ENCODE measurements at regions not wholly inside any gene's neighbourhood (a gene's known extent, or its start where the extent isn't known, plus 50 kb on each side); places are given as distances from the start of the nearest gene placed in this dataset.

DNA sequence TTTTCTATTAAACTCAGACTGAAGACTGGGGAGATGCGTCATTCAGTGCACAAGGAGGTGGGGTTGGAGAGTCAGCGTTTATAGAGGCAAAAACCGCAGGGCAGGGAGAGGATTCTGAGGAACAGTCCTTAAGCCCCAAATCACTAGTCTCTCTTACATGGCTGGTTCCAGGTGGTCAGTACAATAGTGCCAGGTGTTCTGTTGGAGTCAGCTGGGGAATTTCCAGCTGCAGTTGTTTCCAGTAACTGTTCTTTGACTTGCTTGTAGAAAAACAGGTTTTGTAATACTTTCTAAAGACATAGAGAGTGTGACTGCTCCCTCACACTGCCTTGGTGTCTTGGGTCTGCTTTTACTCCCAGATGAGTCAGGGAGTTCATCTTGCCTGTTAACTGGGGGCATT lies 192.2 kb downstream of the TMTC3 start:
- Histone ChIP-seq H3K9me3 (ENCODE audit: low read depth) (no peaks in the 10 kb centered on the region), H3K27me3 (no peaks in the 10 kb centered on the region), H3K27ac (no peak overlapping the region), H3K4me1 (ENCODE audit: low read depth) (peaks cover 21% of the 10 kb centered on the region), H3K4me3 (no peak overlapping the region), H3K36me3 (no peaks in the 10 kb centered on the region)
- TF ChIP-seq, protein P1, sequence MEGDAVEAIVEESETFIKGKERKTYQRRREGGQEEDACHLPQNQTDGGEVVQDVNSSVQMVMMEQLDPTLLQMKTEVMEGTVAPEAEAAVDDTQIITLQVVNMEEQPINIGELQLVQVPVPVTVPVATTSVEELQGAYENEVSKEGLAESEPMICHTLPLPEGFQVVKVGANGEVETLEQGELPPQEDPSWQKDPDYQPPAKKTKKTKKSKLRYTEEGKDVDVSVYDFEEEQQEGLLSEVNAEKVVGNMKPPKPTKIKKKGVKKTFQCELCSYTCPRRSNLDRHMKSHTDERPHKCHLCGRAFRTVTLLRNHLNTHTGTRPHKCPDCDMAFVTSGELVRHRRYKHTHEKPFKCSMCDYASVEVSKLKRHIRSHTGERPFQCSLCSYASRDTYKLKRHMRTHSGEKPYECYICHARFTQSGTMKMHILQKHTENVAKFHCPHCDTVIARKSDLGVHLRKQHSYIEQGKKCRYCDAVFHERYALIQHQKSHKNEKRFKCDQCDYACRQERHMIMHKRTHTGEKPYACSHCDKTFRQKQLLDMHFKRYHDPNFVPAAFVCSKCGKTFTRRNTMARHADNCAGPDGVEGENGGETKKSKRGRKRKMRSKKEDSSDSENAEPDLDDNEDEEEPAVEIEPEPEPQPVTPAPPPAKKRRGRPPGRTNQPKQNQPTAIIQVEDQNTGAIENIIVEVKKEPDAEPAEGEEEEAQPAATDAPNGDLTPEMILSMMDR (IDR thresholded peaks at IDR 0.05; ENCODE audit: low read depth, low read length) = no peak
- DNase-seq (ENCODE audit: low read depth in 1 of 2, low spot score in 1 of 2) = peak in 1 of 2 donors; percentile 46

DNA sequence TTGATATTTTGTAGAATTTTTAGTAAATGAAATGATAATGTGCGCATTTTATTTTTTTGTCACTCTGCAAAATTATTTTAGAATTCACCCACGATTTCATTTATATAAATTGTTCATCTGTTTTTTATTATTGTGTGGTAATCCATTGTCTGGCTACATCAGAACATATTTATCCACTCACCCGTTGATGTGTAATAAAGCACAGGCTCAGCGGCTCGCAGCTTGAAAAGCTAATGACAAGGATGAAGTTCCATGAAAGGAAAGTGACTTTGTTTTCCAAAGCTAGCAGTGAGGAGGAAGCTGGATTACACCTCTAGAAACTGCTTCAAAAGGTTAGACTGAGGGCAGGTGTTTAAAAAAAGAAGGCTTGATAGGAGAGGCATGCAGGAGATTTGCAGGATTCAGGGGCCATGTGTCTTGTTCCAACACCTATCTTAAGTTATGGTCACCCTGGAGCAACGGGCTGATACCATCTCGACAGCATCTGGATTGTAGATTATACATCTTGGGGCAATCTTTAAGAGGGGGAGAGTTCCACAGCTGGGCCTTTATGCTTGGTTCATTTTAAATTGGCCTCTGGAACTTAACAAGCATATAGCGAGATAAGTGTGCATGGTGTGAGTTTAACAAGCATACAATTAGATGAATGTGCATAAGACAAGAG lies 194.1 kb downstream of the TMTC3 start:
- DNase-seq (ENCODE audit: low read depth in 1 of 2, low spot score in 1 of 2) = peak in 1 of 2 donors; percentile 42
- no peaks in the 10 kb centered on the region for H3K36me3 ChIP-seq
- TF ChIP-seq, protein P1 (IDR thresholded peaks at IDR 0.05; ENCODE audit: low read depth, low read length) = no peak
- no peaks in the 10 kb centered on the region for H3K9me3 ChIP-seq (ENCODE audit: low read depth)
- H3K27ac ChIP-seq = peak overlapping the region; percentile 78
- peaks cover 21% of the 10 kb centered on the region for H3K4me1 ChIP-seq (ENCODE audit: low read depth)
- H3K4me3 ChIP-seq = no peak overlapping the region
- H3K27me3 ChIP-seq = no peaks in the 10 kb centered on the region

DNA sequence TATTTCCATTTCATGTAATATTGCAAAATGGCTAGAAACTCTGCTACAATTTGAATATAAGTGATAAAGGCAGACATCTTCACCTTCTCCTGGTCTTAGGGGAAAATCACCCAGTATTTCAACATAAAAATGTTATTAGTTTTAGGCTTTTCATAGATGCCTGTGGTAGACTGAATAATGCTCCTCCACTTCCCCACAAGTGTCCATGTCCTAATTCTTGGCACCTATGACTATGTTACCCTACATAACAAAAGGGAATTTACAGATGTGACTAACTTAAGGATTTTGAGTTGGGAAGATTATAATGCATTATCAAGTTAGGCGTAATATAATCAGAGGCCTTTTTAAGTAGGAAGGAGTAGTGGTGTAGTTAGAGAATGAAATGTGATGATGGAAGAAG lies 196.4 kb downstream of the TMTC3 start:
- H3K27ac ChIP-seq = no peak overlapping the region
- H3K4me1 ChIP-seq (ENCODE audit: low read depth) = peaks cover 19% of the 10 kb centered on the region
- no peaks in the 10 kb centered on the region for H3K27me3 ChIP-seq
- TF ChIP-seq, protein P1 (IDR thresholded peaks at IDR 0.05; ENCODE audit: low read depth, low read length) = no peak
- no peak overlapping the region for H3K4me3 ChIP-seq
- DNase-seq (ENCODE audit: low read depth in 1 of 2, low spot score in 1 of 2) = no peak
- no peaks in the 10 kb centered on the region for H3K9me3 ChIP-seq (ENCODE audit: low read depth)
- H3K36me3 ChIP-seq = no peaks in the 10 kb centered on the region

DNA sequence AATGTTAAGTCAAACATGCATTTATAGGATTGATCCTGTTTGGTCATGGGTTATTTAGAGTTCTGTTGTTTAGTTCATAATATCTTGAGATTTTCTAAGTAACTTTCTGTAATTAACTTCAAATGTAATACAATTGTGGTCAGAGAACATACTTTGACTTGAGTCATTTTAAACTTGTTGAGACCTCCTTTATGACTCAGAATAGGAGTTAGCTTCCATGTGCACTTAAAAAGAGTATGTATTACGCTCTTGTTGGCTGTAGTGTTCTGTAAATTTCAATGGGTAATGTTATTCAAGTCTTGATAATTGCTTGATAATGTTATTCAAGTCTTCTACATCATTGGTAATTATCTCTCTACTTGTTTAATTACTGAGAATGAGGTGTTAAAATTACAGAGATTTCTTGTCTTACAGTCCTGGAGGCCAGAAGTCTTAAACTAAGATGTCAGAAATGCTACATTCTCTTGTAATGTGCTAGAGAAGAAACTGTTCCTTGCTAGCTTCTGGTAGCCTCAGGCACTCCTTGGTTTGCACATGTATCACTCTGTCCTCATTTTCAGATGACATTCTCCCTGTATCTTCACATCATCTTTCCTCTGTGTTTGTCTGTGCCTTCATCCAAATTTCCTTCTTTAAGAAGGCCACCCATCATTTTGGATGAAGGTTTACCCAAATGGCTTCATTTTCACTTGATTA lies 197.3 kb downstream of the TMTC3 start:
- H3K36me3 ChIP-seq = no peaks in the 10 kb centered on the region
- no peak overlapping the region for H3K4me3 ChIP-seq
- DNase-seq (ENCODE audit: low read depth in 1 of 2, low spot score in 1 of 2) = peak in 1 of 2 donors; percentile 36
- no peaks in the 10 kb centered on the region for H3K9me3 ChIP-seq (ENCODE audit: low read depth)
- H3K4me1 ChIP-seq (ENCODE audit: low read depth) = peaks cover 14% of the 10 kb centered on the region
- H3K27me3 ChIP-seq = no peaks in the 10 kb centered on the region
- no peak overlapping the region for H3K27ac ChIP-seq
- TF ChIP-seq, protein P1 (IDR thresholded peaks at IDR 0.05; ENCODE audit: low read depth, low read length) = no peak

DNA sequence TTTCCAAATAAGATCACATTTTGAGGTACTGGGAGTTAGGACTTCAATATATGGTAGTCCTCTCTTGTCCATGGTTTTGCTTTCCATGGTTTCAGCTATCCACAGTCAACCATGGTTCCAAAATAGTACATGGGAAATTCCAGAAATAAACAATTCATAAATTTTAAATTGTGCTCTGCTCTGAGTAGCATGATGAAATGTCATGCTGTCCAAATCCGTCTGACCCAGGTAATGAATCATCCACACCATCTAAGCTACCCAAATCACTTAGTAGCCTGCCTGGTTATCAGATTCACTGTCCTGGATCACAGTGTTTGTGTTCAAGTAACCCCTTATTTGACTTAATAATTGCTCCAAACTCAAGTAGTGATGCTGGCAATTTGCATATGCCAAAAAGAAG lies 197.9 kb downstream of the TMTC3 start:
- H3K9me3 ChIP-seq (ENCODE audit: low read depth) = no peaks in the 10 kb centered on the region
- H3K27ac ChIP-seq = no peak overlapping the region
- H3K27me3 ChIP-seq = no peaks in the 10 kb centered on the region
- H3K4me3 ChIP-seq = no peak overlapping the region
- peaks cover 14% of the 10 kb centered on the region for H3K4me1 ChIP-seq (ENCODE audit: low read depth)
- DNase-seq (ENCODE audit: low read depth in 1 of 2, low spot score in 1 of 2) = no peak
- TF ChIP-seq, protein P1 (IDR thresholded peaks at IDR 0.05; ENCODE audit: low read depth, low read length) = no peak
- no peaks in the 10 kb centered on the region for H3K36me3 ChIP-seq

All from cardiac muscle cell (in vitro differentiated cells and primary cell).